Vagina (tissue), 2 donors: ENCODE measurements at regions not wholly inside any gene's neighbourhood (a gene's known extent, or its start where the extent isn't known, plus 50 kb on each side); places are given as distances from the start of the nearest gene placed in this dataset.

Experiments
- DNase-seq, 2 donors: peaks; one replicate each; pipeline ENCODE4 v3.0.0-alpha.2; 2017; ENCODE audit errors: extremely low spot score in 2 of 2
- H3K27ac ChIP-seq: fragments of 200-600 bp; sonication (generic); one replicate; pipeline ENCODE4 v1.5.1; 2019
- H3K27me3 ChIP-seq: fragments of 200-600 bp; sonication (generic); one replicate; pipeline ENCODE4 v1.5.1; 2019
- H3K36me3 ChIP-seq, 2 donors: fragments of 200-600 bp; sonication (generic); one replicate each; pipeline ENCODE4 v1.5.1; 2017 to 2019
- H3K4me1 ChIP-seq: fragments of 200-600 bp; sonication (generic); one replicate; pipeline ENCODE4 v1.5.1; 2019
- H3K4me3 ChIP-seq, 2 donors: fragments of 200-600 bp; sonication (generic); 1 replicate in 1 of 2; 2 replicates in 1 of 2; pipeline ENCODE4 v1.5.1; 2016 to 2019
- H3K9me3 ChIP-seq: fragments of 200-600 bp; sonication (generic); one replicate; pipeline ENCODE4 v1.5.1; 2019
- POLR2A ChIP-seq, 2 donors: fragments of 450-650 bp; IDR thresholded peaks; one replicate each; pipeline ENCODE4 v1.6.1; 2017; ENCODE audit warnings: antibody characterized with exemption in 2 of 2, mild to moderate bottlenecking in 2 of 2, moderate library complexity in 2 of 2
- POLR2AphosphoS5 ChIP-seq, 2 donors: sonication (generic); formaldehyde crosslinking; IDR thresholded peaks; one replicate each; pipeline ENCODE4 v1.9.0; 2017; ENCODE audit warnings: antibody characterized with exemption in 2 of 2, mild to moderate bottlenecking in 2 of 2, low read depth in 1 of 2; ENCODE audit not compliant: insufficient read depth in 1 of 2
- intact Hi-C: fragments of 100-400 bp; cut with DNase I; formaldehyde crosslinking; loops from one replicate; pipeline ENCODE4 v1.15.1; 2023
- TF ChIP-seq, protein P1 (sequence below), 3 experiments: fragments of 450-650 bp in 2 of 3; fragments of 200-600 bp in 1 of 3; sonication (generic) in 1 of 3; IDR thresholded peaks; one replicate each; pipeline ENCODE4 v1.5.1; 2017 to 2019; ENCODE audit warnings: antibody characterized with exemption in 3 of 3, mild to moderate bottlenecking in 2 of 3, moderate library complexity in 2 of 3

DNA sequence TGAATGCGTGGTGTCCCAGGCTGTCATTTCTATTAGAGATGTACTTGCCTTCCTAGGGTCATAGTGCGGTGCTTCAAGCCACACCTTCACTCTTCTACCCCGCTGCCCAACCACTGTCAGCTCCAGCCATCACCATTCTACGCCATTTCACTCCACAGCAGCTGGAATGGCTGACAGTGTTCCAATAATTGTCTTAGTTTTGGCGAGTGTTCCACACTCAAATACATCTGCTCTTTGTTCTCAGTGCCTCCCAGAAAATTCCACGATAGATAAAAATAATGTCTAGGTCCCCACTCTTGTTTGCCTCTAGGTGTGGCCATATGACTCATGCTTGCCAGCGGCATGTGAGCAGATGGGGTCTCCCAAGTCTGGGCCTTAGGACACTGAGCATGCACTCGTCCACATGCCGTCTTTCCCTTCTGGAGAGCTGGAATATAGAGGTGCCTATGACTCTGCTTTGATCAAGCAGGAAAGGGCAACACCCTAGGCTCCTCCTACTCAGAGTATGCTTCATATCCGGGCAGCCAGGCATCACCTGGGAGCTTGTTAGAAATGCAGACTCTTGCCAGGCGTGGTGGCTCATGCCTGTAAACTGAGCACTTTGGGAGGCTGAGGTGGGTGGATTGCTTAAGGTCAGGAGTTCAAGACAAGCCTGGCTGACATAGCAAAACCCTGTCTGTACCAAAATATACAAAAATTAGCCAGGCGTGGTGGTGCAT lies 163.0 kb downstream of the BRMS1L start:
- no peak for TF ChIP-seq POLR2A (IDR thresholded peaks at IDR 0.05)
- TF ChIP-seq POLR2AphosphoS5 (IDR thresholded peaks at IDR 0.05; ENCODE audit: insufficient read depth in 1 of 2, low read depth in 1 of 2), result no peak
- TF ChIP-seq, protein P1, sequence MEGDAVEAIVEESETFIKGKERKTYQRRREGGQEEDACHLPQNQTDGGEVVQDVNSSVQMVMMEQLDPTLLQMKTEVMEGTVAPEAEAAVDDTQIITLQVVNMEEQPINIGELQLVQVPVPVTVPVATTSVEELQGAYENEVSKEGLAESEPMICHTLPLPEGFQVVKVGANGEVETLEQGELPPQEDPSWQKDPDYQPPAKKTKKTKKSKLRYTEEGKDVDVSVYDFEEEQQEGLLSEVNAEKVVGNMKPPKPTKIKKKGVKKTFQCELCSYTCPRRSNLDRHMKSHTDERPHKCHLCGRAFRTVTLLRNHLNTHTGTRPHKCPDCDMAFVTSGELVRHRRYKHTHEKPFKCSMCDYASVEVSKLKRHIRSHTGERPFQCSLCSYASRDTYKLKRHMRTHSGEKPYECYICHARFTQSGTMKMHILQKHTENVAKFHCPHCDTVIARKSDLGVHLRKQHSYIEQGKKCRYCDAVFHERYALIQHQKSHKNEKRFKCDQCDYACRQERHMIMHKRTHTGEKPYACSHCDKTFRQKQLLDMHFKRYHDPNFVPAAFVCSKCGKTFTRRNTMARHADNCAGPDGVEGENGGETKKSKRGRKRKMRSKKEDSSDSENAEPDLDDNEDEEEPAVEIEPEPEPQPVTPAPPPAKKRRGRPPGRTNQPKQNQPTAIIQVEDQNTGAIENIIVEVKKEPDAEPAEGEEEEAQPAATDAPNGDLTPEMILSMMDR (IDR thresholded peaks at IDR 0.05), result no peak
- Histone ChIP-seq H3K27me3 (no peaks in the 10 kb centered on the region), H3K9me3 (no peaks in the 10 kb centered on the region), H3K36me3 (no peaks in the 10 kb centered on the region), H3K4me3 (no peak overlapping the region), H3K27ac (no peak overlapping the region), H3K4me1 (no peaks in the 10 kb centered on the region)
- intact Hi-C loops, result no loop called here
- no peak for DNase-seq

DNA sequence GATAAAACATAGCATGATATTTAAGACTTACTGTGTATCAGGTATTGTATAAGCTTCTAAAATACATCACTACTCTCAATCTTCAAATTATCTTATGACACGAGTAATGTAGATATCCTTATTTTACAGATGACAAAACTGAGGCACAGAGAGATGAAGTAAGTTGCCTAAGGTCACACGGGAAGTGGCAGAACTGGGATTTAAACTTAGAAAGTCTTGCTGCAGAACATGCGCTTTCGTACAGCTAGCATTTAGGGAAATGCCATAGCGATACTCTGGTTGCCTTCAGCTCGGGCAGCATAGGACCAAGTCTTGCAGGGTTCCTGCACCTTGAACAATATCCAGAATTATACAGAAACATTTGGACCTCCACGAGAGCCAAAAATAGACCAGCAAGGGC lies 162.4 kb downstream of the BRMS1L start:
- Histone ChIP-seq H3K36me3 (no peaks in the 10 kb centered on the region), H3K4me1 (no peaks in the 10 kb centered on the region), H3K4me3 (no peak overlapping the region), H3K27me3 (no peaks in the 10 kb centered on the region), H3K27ac (no peak overlapping the region), H3K9me3 (no peaks in the 10 kb centered on the region)
- DNase-seq, result no peak
- intact Hi-C loops, result no loop called here
- no peak for TF ChIP-seq POLR2A (IDR thresholded peaks at IDR 0.05)
- TF ChIP-seq, protein P1 (IDR thresholded peaks at IDR 0.05), result no peak
- no peak for TF ChIP-seq POLR2AphosphoS5 (IDR thresholded peaks at IDR 0.05; ENCODE audit: insufficient read depth in 1 of 2, low read depth in 1 of 2)

DNA sequence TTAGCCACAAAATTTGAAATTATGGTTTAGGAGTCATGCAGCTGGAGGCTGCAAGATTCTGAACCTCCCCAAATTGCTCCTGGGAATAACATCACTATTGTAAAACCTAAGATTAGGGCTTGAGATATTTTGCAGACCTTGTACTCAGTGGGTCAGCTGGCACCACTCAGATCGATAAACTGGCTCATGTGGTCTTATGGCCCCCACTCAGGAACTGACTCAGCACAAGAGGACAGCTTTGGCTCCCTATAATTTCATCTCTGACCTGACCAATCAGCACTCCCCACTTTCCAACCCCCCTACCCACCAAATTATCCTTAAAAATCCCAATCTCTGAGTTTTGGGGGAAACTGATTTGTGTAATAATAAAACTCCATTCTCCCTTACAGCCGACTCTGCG lies 161.6 kb downstream of the BRMS1L start:
- DNase-seq, result no peak
- TF ChIP-seq, protein P1 (IDR thresholded peaks at IDR 0.05), result no peak
- TF ChIP-seq POLR2A (IDR thresholded peaks at IDR 0.05) (no peak), POLR2AphosphoS5 (IDR thresholded peaks at IDR 0.05; ENCODE audit: insufficient read depth in 1 of 2, low read depth in 1 of 2) (no peak)
- no peaks in the 10 kb centered on the region for H3K36me3 ChIP-seq

DNA sequence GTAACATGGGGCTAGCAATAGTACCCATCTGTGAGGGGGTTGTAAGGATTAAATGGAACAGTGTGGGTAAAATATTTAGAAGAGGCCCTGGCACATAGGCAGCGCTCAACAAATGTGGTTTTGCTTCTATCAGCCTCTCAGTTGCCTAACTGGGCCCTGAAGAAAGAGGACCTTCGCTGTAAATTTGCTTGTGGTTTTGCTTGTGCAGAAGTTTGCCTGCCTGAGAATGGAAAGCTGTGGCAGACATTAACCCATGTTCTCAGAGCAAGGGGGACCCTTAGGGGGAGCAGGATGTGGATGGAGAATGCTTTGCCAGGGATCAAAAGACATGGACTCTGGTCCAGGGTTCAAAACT lies 160.1 kb downstream of the BRMS1L start:
- no peak overlapping the region for H3K4me3 ChIP-seq
- H3K36me3 ChIP-seq, result no peaks in the 10 kb centered on the region
- TF ChIP-seq, protein P1 (IDR thresholded peaks at IDR 0.05), result no peak
- TF ChIP-seq POLR2AphosphoS5 (IDR thresholded peaks at IDR 0.05; ENCODE audit: insufficient read depth in 1 of 2, low read depth in 1 of 2), result no peak
- no peak for TF ChIP-seq POLR2A (IDR thresholded peaks at IDR 0.05)
- no peaks in the 10 kb centered on the region for H3K4me1 ChIP-seq
- no peaks in the 10 kb centered on the region for H3K9me3 ChIP-seq
- no peak overlapping the region for H3K27ac ChIP-seq
- intact Hi-C loops, result no loop called here
- no peak for DNase-seq
- no peaks in the 10 kb centered on the region for H3K27me3 ChIP-seq

More for the DNA sequence above, 161.6 kb downstream of the BRMS1L start:
- Histone ChIP-seq H3K4me3 (no peak overlapping the region), H3K27ac (no peak overlapping the region), H3K27me3 (no peaks in the 10 kb centered on the region), H3K9me3 (no peaks in the 10 kb centered on the region), H3K4me1 (no peaks in the 10 kb centered on the region)
- intact Hi-C loops, result no loop called here

DNA sequence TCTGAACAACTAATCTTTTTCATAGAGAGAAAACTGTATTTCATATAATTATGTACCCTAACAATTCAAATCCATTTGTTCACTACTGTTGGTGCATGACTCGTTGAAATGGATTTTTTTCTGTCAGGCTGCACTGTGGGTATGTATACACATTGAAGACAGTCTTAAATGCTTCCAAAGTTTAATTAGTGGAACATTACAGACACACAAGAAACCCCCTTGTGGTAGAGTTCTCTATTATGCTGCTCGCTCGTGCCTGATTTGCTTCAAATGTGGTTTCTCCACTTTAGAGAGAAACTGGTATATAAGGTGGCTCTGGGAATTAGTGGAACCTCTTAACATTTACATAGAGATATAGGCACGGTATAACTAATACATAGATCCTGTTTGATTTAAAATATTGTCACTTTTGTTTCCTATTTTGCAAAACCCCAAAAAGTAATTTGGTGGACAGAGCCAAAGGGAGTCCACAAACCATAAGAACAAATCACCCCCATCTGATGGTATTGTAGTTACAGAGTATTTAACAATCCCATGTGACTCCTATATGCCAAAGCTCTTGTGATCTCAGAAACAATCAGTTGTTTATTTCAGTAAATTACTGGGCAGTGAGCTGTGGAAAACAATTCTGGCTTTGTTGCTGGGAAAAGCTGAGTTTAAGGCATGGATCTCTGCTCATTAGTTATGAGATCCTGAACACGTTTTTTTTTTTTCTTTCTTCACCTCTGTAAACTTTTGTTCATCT lies 159.5 kb downstream of the BRMS1L start:
- H3K27me3 ChIP-seq, result no peaks in the 10 kb centered on the region
- intact Hi-C loops, result no loop called here
- TF ChIP-seq POLR2A (IDR thresholded peaks at IDR 0.05) (no peak), POLR2AphosphoS5 (IDR thresholded peaks at IDR 0.05; ENCODE audit: insufficient read depth in 1 of 2, low read depth in 1 of 2) (no peak)
- TF ChIP-seq, protein P1 (IDR thresholded peaks at IDR 0.05), result no peak
- no peaks in the 10 kb centered on the region for H3K9me3 ChIP-seq
- no peaks in the 10 kb centered on the region for H3K36me3 ChIP-seq
- H3K27ac ChIP-seq, result no peak overlapping the region
- no peak for DNase-seq
- H3K4me1 ChIP-seq, result no peaks in the 10 kb centered on the region
- H3K4me3 ChIP-seq, result no peak overlapping the region
